Muscle layer of duodenum (tissue), 2 donors: ENCODE measurements at regions not wholly inside any gene's neighbourhood (a gene's known extent, or its start where the extent isn't known, plus 50 kb on each side); places are given as distances from the start of the nearest gene placed in this dataset.

Source experiments
- H3K27ac ChIP-seq: one replicate; pipeline ENCODE4 v1.7.0; 2013; ENCODE audit warnings: mild to moderate bottlenecking, low read length
- H3K27me3 ChIP-seq: one replicate; pipeline ENCODE4 v1.7.0; 2013; ENCODE audit warnings: low read depth, mild to moderate bottlenecking, control low read depth, low read length
- H3K36me3 ChIP-seq, 2 donors: one replicate each; pipeline ENCODE4 v1.7.0; 2013; ENCODE audit warnings: low read length in 2 of 2, control low read depth in 1 of 2, mild to moderate bottlenecking in 1 of 2; ENCODE audit not compliant: insufficient read depth in 2 of 2, control insufficient read depth in 1 of 2
- H3K4me1 ChIP-seq, 2 donors: one replicate each; pipeline ENCODE4 v1.7.0; 2013; ENCODE audit warnings: low read length in 2 of 2, mild to moderate bottlenecking in 2 of 2, control low read depth in 1 of 2, moderate library complexity in 1 of 2; ENCODE audit not compliant: insufficient read depth in 2 of 2, control insufficient read depth in 1 of 2
- H3K4me3 ChIP-seq, 2 donors: one replicate each; pipeline ENCODE4 v1.7.0; 2013; ENCODE audit warnings: low read length in 2 of 2, low read depth in 1 of 2, mild to moderate bottlenecking in 1 of 2
- H3K9me3 ChIP-seq, 2 donors: one replicate each; pipeline ENCODE4 v1.7.0; 2013; ENCODE audit warnings: low read length in 2 of 2, control low read depth in 1 of 2, mild to moderate bottlenecking in 1 of 2; ENCODE audit not compliant: control insufficient read depth in 1 of 2
- donor health status: healthy.

DNA sequence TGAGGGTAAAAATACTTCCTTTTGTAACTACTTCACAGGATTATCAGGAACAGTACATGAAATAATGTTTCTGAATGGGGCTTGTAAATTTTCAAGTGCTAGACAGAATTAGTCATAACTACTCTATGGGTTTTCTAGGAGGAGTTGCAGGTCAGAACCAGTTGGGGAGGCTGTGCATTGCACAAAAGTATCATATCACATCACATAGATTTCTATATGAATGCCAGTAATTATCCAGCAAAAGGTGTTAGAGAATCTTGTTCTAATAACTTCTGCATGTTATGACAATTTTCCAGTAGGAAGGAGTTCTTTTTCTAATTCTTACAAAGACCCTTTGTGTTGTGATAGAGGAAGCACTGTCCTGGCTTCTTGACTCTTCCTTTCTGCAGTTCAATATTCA, 551.6 kb downstream of the COL12A1 start:
- Histone ChIP-seq H3K27me3 (no peaks in the 10 kb centered on the region), H3K36me3 (no peaks in the 10 kb centered on the region), H3K27ac (no peak overlapping the region), H3K4me1 (no peaks in the 10 kb centered on the region), H3K9me3 (no peaks in the 10 kb centered on the region), H3K4me3 (no peak overlapping the region)

- H3K4me1 ChIP-seq: no peaks in the 10 kb centered on the region
- H3K27ac ChIP-seq: no peak overlapping the region
- no peaks in the 10 kb centered on the region for H3K27me3 ChIP-seq
- H3K36me3 ChIP-seq: no peaks in the 10 kb centered on the region
- no peaks in the 10 kb centered on the region for H3K9me3 ChIP-seq
- no peak overlapping the region for H3K4me3 ChIP-seq
Observed at GRCh38 chr6:74651948-74652842, 553.7 kb downstream of the COL12A1 start.

- Histone ChIP-seq H3K27me3 (no peaks in the 10 kb centered on the region), H3K27ac (no peak overlapping the region), H3K4me1 (no peaks in the 10 kb centered on the region), H3K36me3 (no peaks in the 10 kb centered on the region), H3K9me3 (no peaks in the 10 kb centered on the region), H3K4me3 (no peak overlapping the region)
Observed at GRCh38 chr6:74650668-74651067, 555.2 kb downstream of the COL12A1 start.

GRCh38 chr6:74646461-74646860, 559.4 kb downstream of the COL12A1 start:
- no peak overlapping the region for H3K4me3 ChIP-seq
- H3K27ac ChIP-seq: no peak overlapping the region
- H3K4me1 ChIP-seq: no peaks in the 10 kb centered on the region
- no peaks in the 10 kb centered on the region for H3K36me3 ChIP-seq
- no peaks in the 10 kb centered on the region for H3K9me3 ChIP-seq
- no peaks in the 10 kb centered on the region for H3K27me3 ChIP-seq

GRCh38 chr6:74645108-74645849, 560.6 kb downstream of the COL12A1 start:
- H3K27ac ChIP-seq: no peak overlapping the region
- H3K27me3 ChIP-seq: no peaks in the 10 kb centered on the region

DNA sequence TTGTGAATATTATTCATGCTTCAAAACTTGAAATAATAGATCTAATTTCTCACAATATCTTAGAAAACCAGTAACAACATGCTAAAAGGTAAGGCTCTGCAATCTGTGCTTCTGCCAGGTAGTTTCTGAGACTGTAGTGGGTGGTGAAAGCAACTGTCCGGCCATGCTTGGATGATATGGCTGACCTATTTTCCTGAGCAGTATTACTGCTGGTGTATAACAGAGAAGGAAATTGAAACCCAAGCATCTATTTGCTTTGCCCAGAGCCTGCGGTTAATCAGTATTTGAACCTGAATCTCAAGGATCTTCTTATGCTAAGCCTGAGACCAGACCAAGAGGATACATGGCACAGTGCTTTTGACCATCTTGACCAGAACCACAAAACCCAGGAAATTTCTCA, 563.8 kb downstream of the COL12A1 start:
- no peaks in the 10 kb centered on the region for H3K4me1 ChIP-seq
- no peaks in the 10 kb centered on the region for H3K36me3 ChIP-seq
- no peak overlapping the region for H3K4me3 ChIP-seq
- H3K27ac ChIP-seq: no peak overlapping the region
- H3K9me3 ChIP-seq: no peaks in the 10 kb centered on the region
- no peaks in the 10 kb centered on the region for H3K27me3 ChIP-seq

More at GRCh38 chr6:74645108-74645849, 560.6 kb downstream of the COL12A1 start:
- Histone ChIP-seq H3K9me3 (no peaks in the 10 kb centered on the region), H3K4me3 (no peak overlapping the region), H3K4me1 (no peaks in the 10 kb centered on the region), H3K36me3 (no peaks in the 10 kb centered on the region)

- Histone ChIP-seq H3K4me1 (no peaks in the 10 kb centered on the region), H3K27ac (no peak overlapping the region)
Observed at GRCh38 chr6:74638412-74638811, 567.4 kb downstream of the COL12A1 start.

GRCh38 chr6:74632196-74632875, 573.5 kb downstream of the COL12A1 start:
- Histone ChIP-seq H3K9me3 (peaks cover 0 to 4% of the 10 kb centered on the region in 2 donors), H3K27ac (no peak overlapping the region), H3K36me3 (no peaks in the 10 kb centered on the region), H3K27me3 (no peaks in the 10 kb centered on the region), H3K4me3 (no peak overlapping the region), H3K4me1 (no peaks in the 10 kb centered on the region)

More at GRCh38 chr6:74638412-74638811, 567.4 kb downstream of the COL12A1 start:
- Histone ChIP-seq H3K4me3 (no peak overlapping the region), H3K9me3 (no peaks in the 10 kb centered on the region), H3K27me3 (no peaks in the 10 kb centered on the region), H3K36me3 (no peaks in the 10 kb centered on the region)

DNA sequence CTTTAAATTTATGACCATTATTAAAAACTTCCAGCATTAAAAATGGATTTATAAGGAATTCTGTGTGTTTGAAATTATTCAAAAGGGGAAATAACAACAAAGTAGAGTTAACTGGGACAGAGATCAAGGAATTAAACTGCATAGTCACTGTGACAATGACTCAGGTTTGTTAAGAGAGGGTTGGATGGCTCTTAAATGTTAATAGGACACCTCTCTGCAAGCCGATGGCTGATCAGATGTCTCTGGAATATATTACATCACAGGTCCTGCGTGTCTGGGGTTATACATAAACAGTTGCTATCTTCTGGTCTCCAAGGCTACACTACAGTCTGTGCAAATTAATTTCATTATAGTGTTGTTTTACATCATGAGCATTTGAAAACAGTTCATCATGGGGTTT, 574.3 kb downstream of the COL12A1 start:
- no peak overlapping the region for H3K27ac ChIP-seq
- H3K36me3 ChIP-seq: no peaks in the 10 kb centered on the region

GRCh38 chr6:74626288-74626687, 579.6 kb downstream of the COL12A1 start:
- H3K36me3 ChIP-seq: no peaks in the 10 kb centered on the region
- H3K27me3 ChIP-seq: no peaks in the 10 kb centered on the region
- H3K27ac ChIP-seq: no peak overlapping the region
- H3K9me3 ChIP-seq: peaks cover 0 to 9% of the 10 kb centered on the region in 2 donors
- no peaks in the 10 kb centered on the region for H3K4me1 ChIP-seq
- no peak overlapping the region for H3K4me3 ChIP-seq

More for the DNA sequence above, 574.3 kb downstream of the COL12A1 start:
- peaks cover 0 to 4% of the 10 kb centered on the region in 2 donors for H3K9me3 ChIP-seq
- H3K4me1 ChIP-seq: no peaks in the 10 kb centered on the region
- no peaks in the 10 kb centered on the region for H3K27me3 ChIP-seq
- H3K4me3 ChIP-seq: no peak overlapping the region

GRCh38 chr6:74623027-74623426, 582.8 kb downstream of the COL12A1 start:
- H3K27me3 ChIP-seq: no peaks in the 10 kb centered on the region
- no peak overlapping the region for H3K27ac ChIP-seq
- no peaks in the 10 kb centered on the region for H3K36me3 ChIP-seq
- peaks cover 0 to 5% of the 10 kb centered on the region in 2 donors for H3K9me3 ChIP-seq
- H3K4me1 ChIP-seq: no peaks in the 10 kb centered on the region
- no peak overlapping the region for H3K4me3 ChIP-seq
